ENCODE measurements at regions not wholly inside any gene's neighbourhood (a gene's known extent, or its start where the extent isn't known, plus 50 kb on each side); places are given as distances from the start of the nearest gene placed in this dataset.
"Not testable (repeated sequence)": the region's sequence is repeated elsewhere in the genome, so short reads cannot be mapped to it uniquely, and the experiment has no call there.

- H3K27ac Mint-ChIP-seq; H3K4me3 Mint-ChIP-seq; POLR2A ChIA-PET; DNase-seq; H3K9me3 Mint-ChIP-seq; H3K4me1 Mint-ChIP-seq; H3K36me3 Mint-ChIP-seq; H3K27me3 Mint-ChIP-seq; ATAC-seq (ENCODE audit: low read depth): not testable (repeated sequence)
These were observed 190.3 kb downstream of the RAB11FIP2 start for GRCh38 chr10:117856426-117856825.

GRCh38 chr10:117860135-117860534, 186.6 kb downstream of the RAB11FIP2 start:
- Mint-ChIP-seq H3K27me3 (peaks cover 12% of the 10 kb centered on the region), H3K4me3 (no peak overlapping the region), H3K9me3 (no peaks in the 10 kb centered on the region), H3K36me3 (peaks cover 1% of the 10 kb centered on the region), H3K4me1 (no peaks in the 10 kb centered on the region), H3K27ac (no peak overlapping the region)
- DNase-seq (no peak), ATAC-seq (ENCODE audit: low read depth) (no peak)
- POLR2A ChIA-PET = no interaction called here

GRCh38 chr10:117860823-117861222, 185.9 kb downstream of the RAB11FIP2 start:
- H3K4me1 Mint-ChIP-seq = no peaks in the 10 kb centered on the region
- no peak overlapping the region for H3K4me3 Mint-ChIP-seq
- H3K27ac Mint-ChIP-seq = no peak overlapping the region
- peaks cover 1% of the 10 kb centered on the region for H3K36me3 Mint-ChIP-seq
- H3K27me3 Mint-ChIP-seq = peaks cover 12% of the 10 kb centered on the region
- no peaks in the 10 kb centered on the region for H3K9me3 Mint-ChIP-seq
- DNase-seq (no peak), ATAC-seq (ENCODE audit: low read depth) (no peak)
- POLR2A ChIA-PET = no interaction called here

DNA sequence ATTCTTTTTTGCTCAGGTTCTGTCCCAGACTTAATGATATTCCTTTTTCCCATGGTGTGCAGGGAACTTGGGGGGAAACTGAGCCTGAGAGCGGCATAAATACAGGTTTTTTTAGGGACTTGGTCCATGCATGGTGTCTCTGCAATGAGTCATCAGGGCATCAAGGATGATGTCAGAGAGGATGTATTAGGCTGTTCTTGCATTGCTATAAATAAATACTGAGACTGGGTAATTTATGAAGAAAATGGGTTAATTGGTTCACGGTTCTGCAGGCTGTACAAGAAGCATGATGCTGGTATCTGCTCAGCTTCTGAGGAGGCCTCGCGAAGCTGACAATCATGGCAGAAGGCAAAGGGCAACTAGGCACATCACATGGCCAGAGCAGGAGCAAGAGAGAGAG, 185.4 kb downstream of the RAB11FIP2 start:
- POLR2A ChIA-PET = no interaction called here
- Mint-ChIP-seq H3K4me1 (no peaks in the 10 kb centered on the region), H3K27ac (no peak overlapping the region), H3K27me3 (peaks cover 12% of the 10 kb centered on the region), H3K9me3 (no peaks in the 10 kb centered on the region), H3K36me3 (peaks cover 1% of the 10 kb centered on the region), H3K4me3 (no peak overlapping the region)
- ATAC-seq (ENCODE audit: low read depth) (no peak), DNase-seq (no peak)

GRCh38 chr10:117863771-117864170, 183.0 kb downstream of the RAB11FIP2 start:
- H3K27me3 Mint-ChIP-seq = peaks cover 7% of the 10 kb centered on the region
- H3K9me3 Mint-ChIP-seq = no peaks in the 10 kb centered on the region
- H3K36me3 Mint-ChIP-seq = no peaks in the 10 kb centered on the region
- ATAC-seq (ENCODE audit: low read depth) (no peak), DNase-seq (no peak)
- H3K4me3 Mint-ChIP-seq = no peak overlapping the region
- H3K4me1 Mint-ChIP-seq = no peaks in the 10 kb centered on the region
- H3K27ac Mint-ChIP-seq = no peak overlapping the region
- POLR2A ChIA-PET = no interaction called here

DNA sequence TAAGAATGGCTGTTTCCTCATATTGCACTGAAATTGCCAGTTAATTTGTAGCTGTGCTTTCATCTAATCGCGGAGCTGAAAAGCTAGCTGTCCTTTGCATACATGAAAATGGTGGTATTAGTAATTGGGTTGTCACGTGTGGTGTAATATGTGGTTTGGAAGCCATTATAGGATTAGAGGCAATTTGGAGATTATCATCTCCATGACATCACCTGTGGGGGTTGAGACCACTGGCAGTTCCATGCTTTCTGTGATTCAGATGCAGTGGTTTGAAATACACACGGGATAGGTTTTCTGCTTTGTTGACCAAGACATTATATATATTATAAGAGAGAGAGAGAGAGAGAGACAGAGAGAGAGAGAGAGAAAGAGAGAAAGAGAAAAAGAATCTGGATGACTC, 180.8 kb downstream of the RAB11FIP2 start:
- DNase-seq = no peak
- Mint-ChIP-seq H3K9me3 (no peaks in the 10 kb centered on the region), H3K27ac (no peak overlapping the region), H3K36me3 (no peaks in the 10 kb centered on the region), H3K4me1 (no peaks in the 10 kb centered on the region), H3K27me3 (peaks cover 10% of the 10 kb centered on the region), H3K4me3 (no peak overlapping the region)
- POLR2A ChIA-PET = interaction anchor here (0.6 kb wide), 1 partner anchor 153 kb away, joined by 3 read pairs; no protein-coding TSS in a partner anchor
- ATAC-seq (ENCODE audit: low read depth) = no peak

GRCh38 chr10:117868151-117868550, 178.6 kb downstream of the RAB11FIP2 start:
- no peak overlapping the region for H3K4me3 Mint-ChIP-seq
- DNase-seq (no peak), ATAC-seq (ENCODE audit: low read depth) (no peak)
- no peaks in the 10 kb centered on the region for H3K9me3 Mint-ChIP-seq
- H3K36me3 Mint-ChIP-seq = no peaks in the 10 kb centered on the region
- H3K27me3 Mint-ChIP-seq = peaks cover 10% of the 10 kb centered on the region
- H3K27ac Mint-ChIP-seq = no peak overlapping the region
- POLR2A ChIA-PET = no interaction called here
- H3K4me1 Mint-ChIP-seq = no peaks in the 10 kb centered on the region

DNA sequence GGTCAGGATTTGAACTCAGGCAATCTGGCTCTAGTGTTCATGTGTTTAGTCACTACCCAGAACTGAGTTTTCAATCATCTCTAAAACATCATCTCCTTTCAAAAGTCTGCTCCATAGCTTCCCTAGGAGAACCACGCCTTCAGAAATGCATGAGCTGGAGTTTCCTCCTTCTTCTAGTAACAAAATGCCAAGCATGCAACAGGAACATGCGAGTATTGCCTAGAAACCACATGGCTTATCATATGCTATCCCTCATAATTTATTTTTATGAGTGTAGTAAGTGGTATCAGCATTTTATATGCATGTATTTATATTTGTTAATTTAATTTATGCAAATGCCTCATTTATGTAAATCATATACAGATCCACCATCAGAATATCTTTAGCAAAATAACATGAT, 170.9 kb downstream of the RAB11FIP2 start:
- Mint-ChIP-seq H3K27ac (no peak overlapping the region), H3K27me3 (peaks cover 4% of the 10 kb centered on the region), H3K36me3 (no peaks in the 10 kb centered on the region), H3K9me3 (no peaks in the 10 kb centered on the region), H3K4me3 (no peak overlapping the region), H3K4me1 (no peaks in the 10 kb centered on the region)
- no peak for DNase-seq
- POLR2A ChIA-PET = no interaction called here
- no peak for ATAC-seq (ENCODE audit: low read depth)

- Mint-ChIP-seq H3K4me1 (no peaks in the 10 kb centered on the region), H3K4me3 (no peak overlapping the region), H3K9me3 (no peaks in the 10 kb centered on the region), H3K27ac (no peak overlapping the region), H3K36me3 (no peaks in the 10 kb centered on the region), H3K27me3 (peaks cover 6% of the 10 kb centered on the region)
- ATAC-seq (ENCODE audit: low read depth) (no peak), DNase-seq (no peak)
- POLR2A ChIA-PET = no interaction called here
These were observed 170.5 kb downstream of the RAB11FIP2 start for GRCh38 chr10:117876210-117876609.

GRCh38 chr10:117878626-117879025, 168.1 kb downstream of the RAB11FIP2 start:
- H3K9me3 Mint-ChIP-seq = no peaks in the 10 kb centered on the region
- H3K36me3 Mint-ChIP-seq = no peaks in the 10 kb centered on the region
- H3K4me1 Mint-ChIP-seq = no peaks in the 10 kb centered on the region
- H3K27me3 Mint-ChIP-seq = peaks cover 7% of the 10 kb centered on the region
- DNase-seq (no peak), ATAC-seq (ENCODE audit: low read depth) (no peak)
- POLR2A ChIA-PET = no interaction called here
- no peak overlapping the region for H3K4me3 Mint-ChIP-seq
- H3K27ac Mint-ChIP-seq = no peak overlapping the region

GRCh38 chr10:117884093-117884492, 162.6 kb downstream of the RAB11FIP2 start:
- no peaks in the 10 kb centered on the region for H3K4me1 Mint-ChIP-seq
- no peak for DNase-seq
- H3K27ac Mint-ChIP-seq = no peak overlapping the region
- ATAC-seq (ENCODE audit: low read depth) = no peak
- peaks cover 8% of the 10 kb centered on the region for H3K27me3 Mint-ChIP-seq
- no peak overlapping the region for H3K4me3 Mint-ChIP-seq
- POLR2A ChIA-PET = no interaction called here
- H3K36me3 Mint-ChIP-seq = no peaks in the 10 kb centered on the region
- no peaks in the 10 kb centered on the region for H3K9me3 Mint-ChIP-seq

- ATAC-seq (ENCODE audit: low read depth) (no peak), DNase-seq (no peak)
- Mint-ChIP-seq H3K27me3 (peaks cover 9% of the 10 kb centered on the region), H3K4me1 (no peaks in the 10 kb centered on the region), H3K4me3 (no peak overlapping the region), H3K9me3 (no peaks in the 10 kb centered on the region), H3K36me3 (no peaks in the 10 kb centered on the region), H3K27ac (no peak overlapping the region)
- POLR2A ChIA-PET = no interaction called here
These were observed 162.1 kb downstream of the RAB11FIP2 start for GRCh38 chr10:117884592-117884991.

DNA sequence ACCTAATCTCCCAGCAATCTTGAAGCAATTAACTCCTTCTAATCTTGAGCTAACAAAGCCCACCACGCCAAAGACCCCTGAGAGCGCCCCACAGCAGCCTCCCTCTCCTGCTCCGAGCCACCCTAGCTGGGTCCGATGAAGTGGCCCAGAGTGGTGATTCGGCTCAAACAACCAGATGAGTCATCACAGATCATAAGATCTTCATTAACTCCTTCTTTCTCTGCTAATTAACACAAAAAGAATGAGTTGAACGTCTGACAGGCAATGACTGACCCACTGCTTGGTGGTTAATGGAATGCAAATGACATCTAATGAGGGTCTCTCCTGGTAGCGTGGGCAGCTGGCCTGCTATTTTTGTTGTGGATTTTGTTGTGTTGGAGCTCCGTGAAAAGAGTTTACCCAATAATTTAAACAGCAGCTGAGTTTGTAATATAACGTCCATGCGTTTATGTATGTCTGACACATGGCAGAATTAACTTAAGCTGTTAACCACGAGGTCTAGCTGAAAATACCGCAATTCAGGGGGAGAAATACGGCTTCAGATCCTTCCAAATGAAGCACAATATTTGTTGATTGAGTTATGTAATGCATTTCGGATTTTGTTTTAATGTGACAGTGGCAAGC, 161.4 kb downstream of the RAB11FIP2 start:
- peaks cover 14% of the 10 kb centered on the region for H3K27me3 Mint-ChIP-seq
- DNase-seq (no peak), ATAC-seq (ENCODE audit: low read depth) (no peak)
- H3K27ac Mint-ChIP-seq = no peak overlapping the region
- POLR2A ChIA-PET = no interaction called here
- no peaks in the 10 kb centered on the region for H3K4me1 Mint-ChIP-seq
- no peaks in the 10 kb centered on the region for H3K36me3 Mint-ChIP-seq
- no peaks in the 10 kb centered on the region for H3K9me3 Mint-ChIP-seq
- no peak overlapping the region for H3K4me3 Mint-ChIP-seq

GRCh38 chr10:117886766-117887165, 160.0 kb downstream of the RAB11FIP2 start:
- DNase-seq (no peak), ATAC-seq (ENCODE audit: low read depth) (no peak)
- H3K4me1 Mint-ChIP-seq = no peaks in the 10 kb centered on the region
- H3K9me3 Mint-ChIP-seq = no peaks in the 10 kb centered on the region
- peaks cover 11% of the 10 kb centered on the region for H3K27me3 Mint-ChIP-seq
- H3K36me3 Mint-ChIP-seq = no peaks in the 10 kb centered on the region
- no peak overlapping the region for H3K27ac Mint-ChIP-seq
- POLR2A ChIA-PET = no interaction called here
- no peak overlapping the region for H3K4me3 Mint-ChIP-seq

- H3K27me3 Mint-ChIP-seq = peaks cover 24% of the 10 kb centered on the region
- DNase-seq (no peak), ATAC-seq (ENCODE audit: low read depth) (no peak)
- H3K4me3 Mint-ChIP-seq = no peak overlapping the region
- H3K36me3 Mint-ChIP-seq = no peaks in the 10 kb centered on the region
- POLR2A ChIA-PET = no interaction called here
- no peaks in the 10 kb centered on the region for H3K9me3 Mint-ChIP-seq
- no peak overlapping the region for H3K27ac Mint-ChIP-seq
- H3K4me1 Mint-ChIP-seq = peaks cover 9% of the 10 kb centered on the region
These were observed 157.1 kb downstream of the RAB11FIP2 start for GRCh38 chr10:117889664-117890063.

All from activated naive CD8-positive, alpha-beta T cell treated with anti-CD3 and anti-CD28 coated beads, Interleukin-2, amount 10 ng/mL, durations not matched to agents 7 days and 5 days (primary cell).